ENCODE measurements at regions not wholly inside any gene's neighbourhood (a gene's known extent, or its start where the extent isn't known, plus 50 kb on each side); places are given as distances from the start of the nearest gene placed in this dataset.

GRCh38 chr4:189081826-189082225 lies 858.8 kb upstream of the FRG1 start:
- intact Hi-C loops (cut with DNase I): no loop called here
- ATAC-seq: no peak
- no peak for DNase-seq (ENCODE audit: low spot score)

DNA sequence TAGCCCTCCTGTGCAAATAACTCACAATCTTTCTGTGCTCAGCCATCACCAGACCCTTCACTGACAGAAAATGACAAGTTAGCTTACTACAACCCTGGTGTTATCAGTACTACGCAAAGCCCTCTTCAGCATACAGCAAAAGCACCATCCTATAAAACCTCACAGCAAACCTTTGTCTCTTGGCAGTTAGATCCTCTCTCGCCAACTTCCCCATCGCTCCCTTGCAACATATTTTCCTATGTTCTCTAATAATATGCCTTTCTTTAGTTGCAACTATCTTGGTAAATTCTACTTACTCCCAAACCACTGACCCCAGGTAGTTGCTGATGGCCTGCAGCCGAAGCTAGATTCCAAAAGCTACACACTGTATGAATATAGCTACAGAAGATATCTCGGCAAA lies 856.9 kb upstream of the FRG1 start:
- no peak for ATAC-seq
- DNase-seq (ENCODE audit: low spot score): no peak
- intact Hi-C loops (cut with DNase I): no loop called here

DNA sequence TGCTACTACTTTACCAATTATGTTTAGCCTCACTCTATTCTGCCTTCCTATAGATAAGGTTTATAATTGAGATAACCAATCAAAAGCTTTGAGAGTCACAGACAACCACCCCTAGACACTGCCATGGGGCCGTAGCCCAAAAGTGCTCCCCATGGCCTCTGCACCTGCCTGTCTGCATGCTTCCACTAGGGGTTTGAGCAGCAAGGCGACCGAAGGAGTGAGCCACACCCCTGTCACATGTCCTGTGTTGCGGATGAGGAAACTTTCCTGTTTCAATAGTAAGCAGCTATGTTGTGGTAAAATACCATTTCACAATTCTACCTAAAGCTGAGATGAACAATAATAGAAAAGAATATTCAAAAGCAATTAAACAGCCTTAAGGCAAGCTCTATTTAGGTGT lies 856.0 kb upstream of the FRG1 start:
- DNase-seq (ENCODE audit: low spot score) (no peak), ATAC-seq (no peak)
- intact Hi-C loops (cut with DNase I): no loop called here

DNA sequence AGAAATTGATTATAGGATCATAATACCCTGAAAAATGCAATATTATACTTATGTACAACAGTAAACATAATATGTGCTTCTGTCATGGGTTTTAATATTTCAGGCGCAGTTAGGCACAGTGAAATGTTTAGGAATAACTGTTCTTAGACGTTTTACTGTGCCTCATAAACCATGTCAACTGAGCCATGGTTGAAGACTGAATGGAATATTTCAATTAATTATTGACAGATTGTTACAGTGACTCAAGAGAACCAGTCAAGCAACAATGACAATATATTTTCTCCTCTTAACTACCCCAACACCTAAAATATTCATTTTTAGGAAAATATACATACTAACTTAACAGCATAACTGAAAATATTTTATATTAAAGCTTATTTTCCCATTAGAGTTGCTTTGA lies 852.7 kb upstream of the FRG1 start:
- no peak for ATAC-seq
- intact Hi-C loops (cut with DNase I): no loop called here

DNA sequence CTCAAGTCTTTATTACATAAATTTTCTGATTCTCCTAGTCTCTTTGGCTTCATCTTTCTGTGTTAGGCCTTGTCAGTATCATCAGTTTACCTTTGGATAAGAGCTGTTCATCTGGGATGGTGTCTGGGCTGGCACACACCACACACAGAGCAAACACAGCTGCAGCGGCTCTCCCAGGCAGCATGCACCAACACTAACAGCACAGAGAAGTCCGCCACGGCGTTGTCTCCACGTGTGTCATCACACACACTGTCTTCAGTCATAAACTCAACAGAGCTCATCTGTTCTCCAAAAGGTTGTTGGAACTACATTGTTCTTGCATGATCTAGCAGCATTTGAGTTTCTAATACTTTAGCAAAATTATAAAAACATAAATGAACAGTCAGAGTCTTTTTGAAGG lies 851.9 kb upstream of the FRG1 start:
- intact Hi-C loops (cut with DNase I): no loop called here
- ATAC-seq (no peak), DNase-seq (ENCODE audit: low spot score) (no peak)

More for the DNA sequence above, 852.7 kb upstream of the FRG1 start:
- no peak for DNase-seq (ENCODE audit: low spot score)

GRCh38 chr4:189090174-189090814 lies 850.4 kb upstream of the FRG1 start:
- intact Hi-C loops (cut with DNase I): no loop called here
- ATAC-seq (no peak), DNase-seq (ENCODE audit: low spot score) (no peak)

DNA sequence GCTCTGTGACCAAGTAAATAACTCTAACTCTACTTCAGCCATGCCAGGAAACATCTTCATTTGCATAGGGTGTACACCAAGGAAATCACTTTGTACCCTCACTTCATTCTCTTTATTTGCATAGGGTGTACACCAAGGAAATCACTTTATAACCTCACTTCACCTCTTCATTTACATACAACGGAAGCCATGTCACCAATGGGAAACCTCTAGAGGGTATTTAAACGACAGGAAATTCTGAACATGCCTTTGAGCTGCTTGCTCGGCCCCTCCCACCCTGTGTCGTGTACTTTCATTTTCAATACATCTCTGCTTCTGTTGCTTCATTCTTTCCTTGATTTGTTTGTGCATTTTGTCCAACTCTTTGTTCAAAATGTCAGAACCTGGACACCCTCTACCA lies 848.1 kb upstream of the FRG1 start:
- DNase-seq (ENCODE audit: low spot score): no peak
- intact Hi-C loops (cut with DNase I): no loop called here
- ATAC-seq: no peak

GRCh38 chr4:189096108-189096507 lies 844.6 kb upstream of the FRG1 start:
- ATAC-seq (peak; percentile 26), DNase-seq (ENCODE audit: low spot score) (no peak)
- intact Hi-C loops (cut with DNase I): loop anchor here (2.0 kb wide), 1 partner anchor 35 kb away; no protein-coding TSS in a partner anchor

DNA sequence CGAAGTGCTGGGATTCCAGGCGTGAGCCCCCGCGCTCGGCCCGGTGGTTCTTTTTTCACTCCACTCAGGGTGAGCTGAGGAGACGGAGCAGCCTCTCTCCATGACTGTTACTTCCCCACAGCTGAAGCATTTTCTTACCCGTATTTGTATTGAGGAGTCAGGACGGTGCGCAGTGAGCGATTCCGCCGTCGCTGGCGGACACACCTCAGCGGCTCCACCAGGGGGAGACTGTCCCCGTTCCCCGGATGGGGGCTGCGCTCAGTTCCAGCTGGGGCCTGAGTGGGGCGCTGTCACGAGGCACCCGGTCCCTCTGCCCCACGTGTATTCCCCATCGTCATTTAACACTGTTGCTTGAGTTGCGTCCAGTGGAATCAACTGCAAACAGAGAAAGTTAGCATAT lies 844.0 kb upstream of the FRG1 start:
- intact Hi-C loops (cut with DNase I): loop anchor here (2.0 kb wide), 1 partner anchor 36 kb away; no protein-coding TSS in a partner anchor
- DNase-seq (ENCODE audit: low spot score) (no peak), ATAC-seq (no peak)

DNA sequence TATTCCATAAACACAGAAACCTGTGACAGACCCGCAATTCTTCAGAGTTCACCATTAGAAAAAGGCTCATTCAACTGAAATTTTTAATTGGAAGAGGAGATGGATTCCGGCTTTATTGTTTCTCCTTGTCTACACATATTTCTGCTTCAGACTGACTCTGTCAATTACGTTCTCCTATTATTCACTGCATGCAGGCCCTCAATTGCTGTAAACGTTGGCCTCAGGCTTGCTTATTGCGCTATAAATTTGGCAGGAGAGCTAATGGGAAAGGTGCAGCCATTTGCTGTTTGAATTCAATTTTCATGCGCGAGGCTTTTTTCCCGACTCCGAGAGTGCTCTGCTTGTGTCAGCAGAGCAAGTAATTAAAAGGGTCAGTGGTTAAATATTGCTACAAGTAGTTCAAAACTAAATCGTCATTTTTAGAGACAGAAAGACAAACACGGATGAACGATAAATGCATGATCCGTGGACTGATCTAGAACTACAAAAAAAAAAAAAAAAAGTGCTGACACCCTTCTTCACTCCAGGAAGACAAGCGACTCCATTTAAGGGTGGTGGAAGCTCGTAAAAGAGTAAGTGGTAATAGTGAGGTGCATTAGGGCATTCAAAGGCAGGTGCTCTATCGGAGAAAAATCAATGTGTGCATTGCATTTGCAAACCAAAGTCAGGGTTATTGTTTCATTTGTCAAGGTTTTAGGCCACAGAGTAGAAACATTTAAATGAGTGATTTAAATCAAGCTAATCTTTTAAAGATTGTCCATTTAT lies 841.6 kb upstream of the FRG1 start:
- ATAC-seq: no peak
- no peak for DNase-seq (ENCODE audit: low spot score)
- intact Hi-C loops (cut with DNase I): no loop called here

DNA sequence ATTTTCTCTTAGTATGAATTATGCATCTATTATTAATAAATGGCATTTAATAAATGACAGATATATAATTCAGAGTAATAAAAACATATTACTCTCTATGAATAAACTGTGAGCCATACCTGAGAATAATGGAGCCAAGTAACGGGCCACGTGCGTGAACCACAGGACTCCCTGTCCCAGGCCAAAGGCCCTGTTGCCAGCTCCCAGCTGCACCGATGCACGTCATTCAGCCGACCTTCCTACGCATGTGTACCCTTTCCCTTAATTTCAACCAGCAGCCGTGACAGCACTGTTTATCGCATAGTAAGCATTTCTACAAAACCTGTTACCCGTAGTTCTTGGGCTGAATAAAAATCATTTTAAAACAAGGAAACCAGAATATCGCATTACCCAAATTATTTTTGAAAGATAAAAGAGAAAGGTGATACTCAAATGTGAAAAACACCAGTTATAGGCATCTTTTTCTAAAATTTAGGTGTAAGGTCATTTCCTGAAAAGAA lies 827.2 kb upstream of the FRG1 start:
- no peak for ATAC-seq
- intact Hi-C loops (cut with DNase I): no loop called here
- DNase-seq (ENCODE audit: low spot score): no peak

DNA sequence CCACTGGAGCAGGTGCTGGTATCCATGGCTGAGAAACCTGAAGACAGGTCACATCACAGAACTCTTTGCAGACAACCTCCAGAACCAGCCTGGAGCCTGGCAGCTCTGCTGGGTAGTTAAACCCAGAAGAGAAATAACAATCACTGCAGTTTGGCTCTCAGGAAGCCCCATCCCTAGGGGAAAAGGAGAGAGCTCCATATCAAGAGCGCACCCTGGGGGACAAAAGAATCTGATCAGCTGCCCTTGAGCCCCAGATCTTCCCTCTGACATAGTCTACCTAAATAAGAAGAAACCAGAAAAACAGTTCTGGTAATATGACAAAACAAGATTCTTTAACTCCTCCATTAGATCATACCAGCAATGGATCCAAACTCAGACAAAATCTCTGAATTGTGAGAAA lies 823.2 kb upstream of the FRG1 start:
- DNase-seq (ENCODE audit: low spot score) (no peak), ATAC-seq (no peak)
- intact Hi-C loops (cut with DNase I): no loop called here

DNA sequence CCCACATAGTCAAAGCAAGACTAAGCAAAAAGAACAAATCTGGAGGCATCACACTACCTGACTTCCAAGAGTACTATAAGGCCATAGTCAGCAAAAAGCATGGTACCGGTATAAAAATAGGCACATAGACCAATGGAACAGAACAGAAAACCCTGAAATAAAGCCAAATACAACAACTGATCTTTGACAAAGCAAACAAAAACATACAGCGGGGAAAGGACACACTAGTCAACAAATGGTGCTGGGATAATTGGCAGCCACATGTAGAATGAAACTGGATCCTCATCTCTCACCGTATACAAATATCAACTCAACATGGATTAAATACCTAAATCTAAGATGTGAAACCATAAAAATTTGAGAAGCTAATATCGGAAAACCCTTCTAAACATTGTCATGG lies 819.3 kb upstream of the FRG1 start:
- intact Hi-C loops (cut with DNase I): no loop called here
- no peak for DNase-seq (ENCODE audit: low spot score)
- ATAC-seq: no peak

DNA sequence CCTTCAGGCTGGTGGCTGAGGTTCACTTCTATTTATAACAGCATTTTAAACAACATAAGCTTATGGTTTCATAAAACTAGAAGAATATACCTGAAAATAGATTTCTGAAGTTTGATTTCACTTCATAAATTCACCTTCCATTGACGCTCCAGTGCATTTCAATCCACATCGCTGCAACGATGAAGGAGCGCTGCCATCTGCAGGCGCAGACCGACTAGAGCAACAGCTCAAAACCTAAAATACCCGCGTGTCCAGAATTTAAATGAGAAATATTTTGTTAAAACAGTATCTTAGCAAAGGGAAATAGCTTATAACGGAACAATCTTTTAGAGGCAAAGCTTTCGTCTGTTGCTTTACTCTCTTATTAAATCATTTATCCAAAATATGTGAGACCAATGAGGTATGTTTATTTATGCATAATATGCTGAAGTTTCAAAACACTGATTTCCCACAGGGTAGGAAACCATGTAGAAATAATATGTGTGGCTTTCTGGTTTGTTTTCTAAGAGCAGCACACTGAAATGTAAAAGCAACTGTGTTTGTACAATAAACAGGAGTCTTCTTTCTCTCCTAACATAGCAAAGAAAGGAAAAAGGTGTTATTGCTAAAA lies 816.4 kb upstream of the FRG1 start:
- ATAC-seq: peak; percentile 50
- DNase-seq (ENCODE audit: low spot score): no peak
- intact Hi-C loops (cut with DNase I): no loop called here

GRCh38 chr4:189124791-189125190 lies 815.9 kb upstream of the FRG1 start:
- intact Hi-C loops (cut with DNase I): no loop called here
- DNase-seq (ENCODE audit: low spot score) (no peak), ATAC-seq (no peak)

DNA sequence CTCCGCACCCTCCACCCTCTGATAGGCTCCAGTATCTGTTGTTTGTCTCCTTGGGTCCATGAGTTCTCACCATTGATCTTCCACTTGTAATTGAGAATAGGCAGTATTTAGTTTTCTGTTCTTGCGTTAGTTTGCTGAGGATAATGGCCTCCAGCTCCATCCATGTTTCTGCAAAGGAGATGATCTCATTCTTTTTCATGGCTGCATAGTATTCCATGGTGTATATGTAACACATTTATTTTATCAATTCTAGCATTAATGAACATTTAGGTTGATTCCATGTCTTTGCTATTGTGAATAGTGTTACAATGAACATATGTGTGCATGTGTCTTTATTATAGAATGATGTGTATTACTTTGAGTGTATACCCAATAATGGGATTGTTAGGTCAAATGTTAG lies 814.6 kb upstream of the FRG1 start:
- ATAC-seq: no peak
- no peak for DNase-seq (ENCODE audit: low spot score)
- intact Hi-C loops (cut with DNase I): no loop called here

DNA sequence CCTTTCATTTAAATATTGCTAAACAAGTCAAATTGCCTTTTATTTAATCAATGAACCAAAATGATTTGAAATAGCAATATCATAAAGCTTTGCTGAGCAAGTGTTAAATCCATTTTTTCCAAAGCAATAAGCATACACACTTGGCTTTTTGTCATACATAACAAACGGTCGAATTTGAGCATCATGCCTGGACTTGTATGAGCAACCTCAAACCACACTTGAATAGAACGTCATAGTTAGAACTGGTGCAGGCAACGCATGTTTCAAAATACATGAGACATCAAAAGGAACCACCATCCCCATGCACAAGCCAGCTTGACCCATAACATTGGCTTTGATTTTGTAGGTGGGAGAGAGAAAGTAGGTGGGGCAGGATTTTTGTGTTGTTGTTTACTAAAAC lies 812.3 kb upstream of the FRG1 start:
- no peak for ATAC-seq
- intact Hi-C loops (cut with DNase I): no loop called here

GRCh38 chr4:189129044-189129694 lies 811.5 kb upstream of the FRG1 start:
- ATAC-seq (no peak), DNase-seq (ENCODE audit: low spot score) (no peak)
- intact Hi-C loops (cut with DNase I): no loop called here

More for the DNA sequence above, 812.3 kb upstream of the FRG1 start:
- no peak for DNase-seq (ENCODE audit: low spot score)

- intact Hi-C loops (cut with DNase I): no loop called here
- ATAC-seq (no peak), DNase-seq (ENCODE audit: low spot score) (no peak)
Observed at GRCh38 chr4:189131118-189131517, 809.6 kb upstream of the FRG1 start.

GRCh38 chr4:189136462-189136861 lies 804.2 kb upstream of the FRG1 start:
- no peak for ATAC-seq
- no peak for DNase-seq (ENCODE audit: low spot score)

More at GRCh38 chr4:189136462-189136861, 804.2 kb upstream of the FRG1 start:
- intact Hi-C loops (cut with DNase I): no loop called here

Measured in sciatic nerve (tissue), 2 donors.